HG03342 (cell line): ENCODE measurements at regions not wholly inside any gene's neighbourhood (a gene's known extent, or its start where the extent isn't known, plus 50 kb on each side); places are given as distances from the start of the nearest gene placed in this dataset.

ENCODE experiments used
- ATAC-seq: cut with Tn5 transposase; IDR thresholded peaks from one replicate; pipeline ENCODE4 v1.9.1; 2021; ENCODE audit warnings: mild to moderate bottlenecking, moderate library complexity; ENCODE audit not compliant: unreplicated experiment

DNA sequence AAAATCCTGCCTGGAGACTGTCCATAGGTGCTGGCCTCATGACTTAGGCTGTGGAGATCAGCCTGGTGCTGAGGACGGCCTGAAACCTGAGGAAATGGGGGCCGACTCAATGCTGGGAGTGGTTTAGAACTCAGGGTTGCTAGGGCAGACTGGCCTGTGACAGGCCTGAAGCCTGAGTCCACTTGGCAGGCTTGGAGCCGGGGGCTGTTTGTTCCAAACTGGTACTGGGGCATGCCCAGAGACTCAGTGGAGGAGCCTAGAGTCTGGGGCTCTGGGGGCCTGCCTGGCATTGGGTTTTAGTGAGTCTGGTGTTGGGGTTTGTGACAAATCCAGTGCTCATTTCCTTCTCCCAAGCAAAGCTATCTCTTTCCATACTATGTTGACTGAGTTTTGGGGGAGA, 489.7 kb upstream of the CNKSR2 start:
- ATAC-seq = no peak

DNA sequence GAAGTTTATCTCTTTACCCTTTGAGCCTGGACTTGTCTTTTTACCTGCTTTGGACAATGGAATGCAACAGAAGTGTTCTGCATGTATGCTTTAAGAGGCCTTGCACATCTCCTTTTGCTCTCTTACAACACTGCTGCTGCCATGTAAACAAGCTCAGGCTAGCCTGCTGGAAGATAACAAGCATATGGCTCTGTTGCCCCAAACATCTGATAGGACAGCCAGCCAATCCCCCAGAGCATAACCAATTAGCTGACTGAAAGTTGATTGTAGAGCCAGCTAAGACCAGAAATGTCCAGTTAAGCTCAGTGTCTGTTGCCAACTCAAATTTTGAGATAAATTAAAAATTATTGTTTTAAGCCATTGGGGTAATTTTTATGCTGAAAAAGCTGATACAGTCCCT, 510.6 kb upstream of the CNKSR2 start:
- no peak for ATAC-seq

DNA sequence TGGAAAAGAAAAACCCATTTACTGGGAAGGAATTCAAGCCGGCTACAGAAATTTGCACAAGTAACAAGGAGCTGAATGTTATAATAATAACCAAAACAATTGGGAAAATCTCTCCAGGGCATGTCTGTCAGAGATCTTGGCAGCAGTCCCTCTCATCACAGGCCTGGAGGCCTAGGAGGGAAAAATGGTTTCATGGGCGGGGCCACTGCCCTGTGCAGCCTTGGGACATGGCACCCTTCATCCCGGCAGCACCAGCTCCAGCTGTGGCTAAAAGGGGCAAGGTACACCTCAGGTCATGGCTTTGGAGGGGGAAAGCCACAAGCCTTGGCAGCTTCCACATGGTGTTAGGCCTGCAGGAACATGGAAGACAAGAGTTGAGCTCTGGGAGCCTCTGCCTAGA, 513.1 kb upstream of the CNKSR2 start:
- no peak for ATAC-seq

DNA sequence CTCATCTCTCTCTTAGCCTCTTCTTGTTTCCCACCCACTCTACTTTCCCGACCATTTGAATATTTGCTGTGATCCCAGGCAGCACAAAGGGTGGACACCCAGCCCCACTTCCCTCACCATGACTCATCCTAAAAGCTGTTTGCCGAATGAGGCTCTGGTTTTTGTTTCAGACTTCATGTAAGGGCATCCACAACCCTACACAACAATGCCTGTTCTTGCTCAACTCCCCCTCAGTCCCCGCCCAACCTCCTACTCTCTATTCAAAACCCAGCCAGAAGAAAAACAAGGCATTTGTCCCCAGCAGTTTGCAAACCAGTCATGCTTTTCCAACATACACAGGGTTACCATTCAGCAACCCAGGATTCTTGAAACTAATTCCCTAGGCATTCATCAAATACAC, 516.5 kb upstream of the CNKSR2 start:
- no peak for ATAC-seq

DNA sequence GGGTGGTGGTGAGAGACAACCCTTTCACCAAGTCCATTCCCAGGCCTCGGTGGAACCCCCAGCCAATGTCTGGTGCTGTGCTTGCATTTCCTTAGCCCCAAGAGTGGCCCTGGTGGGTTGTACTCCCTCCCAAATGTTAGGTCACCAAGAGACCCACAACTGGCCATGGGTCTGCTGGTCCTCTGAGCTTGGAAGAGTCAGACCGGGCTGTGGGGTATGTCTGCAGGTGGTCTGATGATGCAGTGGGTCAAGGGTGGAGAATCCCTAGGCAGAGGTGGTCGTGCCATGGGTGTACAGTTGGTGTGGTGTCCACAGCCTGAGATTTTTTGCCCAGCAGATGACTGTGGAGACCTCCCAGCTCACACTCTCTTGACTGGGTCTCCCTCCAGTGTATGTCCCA, 535.7 kb upstream of the CNKSR2 start:
- ATAC-seq = no peak

DNA sequence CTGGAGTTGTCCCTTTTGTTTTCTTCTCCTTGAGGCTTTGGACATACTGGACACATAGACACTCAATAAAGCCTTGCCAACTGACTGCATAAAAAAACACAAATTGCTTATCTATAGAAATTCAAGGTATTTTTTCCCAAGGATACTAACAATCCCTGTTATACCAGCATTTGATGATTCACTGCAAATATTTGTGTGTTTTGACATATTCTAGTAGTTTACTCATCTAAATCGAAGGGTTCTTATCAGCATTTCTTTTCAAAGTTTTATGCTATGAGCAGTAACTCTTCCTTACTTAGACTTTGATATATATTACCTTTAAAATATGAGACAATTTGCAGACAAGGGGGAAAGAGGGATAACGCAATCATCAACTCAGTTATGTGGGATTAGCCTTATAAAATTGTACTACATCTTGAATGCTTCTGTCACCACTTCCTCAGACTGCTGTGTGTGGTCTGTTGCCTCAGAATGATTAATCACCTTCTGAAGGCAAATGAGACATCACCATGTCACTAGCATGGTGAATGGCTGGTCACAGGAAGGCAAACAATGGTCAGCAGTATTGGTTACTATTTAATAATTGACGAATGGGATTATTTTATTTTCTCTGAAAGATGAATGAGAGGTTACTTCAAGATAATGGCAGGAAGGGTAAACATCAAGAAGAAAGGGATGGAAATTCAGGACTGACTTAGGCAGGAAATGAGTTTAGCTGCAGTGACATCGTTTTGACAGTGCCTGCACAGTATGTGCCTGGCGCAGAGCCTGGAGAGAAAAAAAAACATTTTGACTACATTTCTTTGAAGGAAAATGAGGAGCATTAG, 544.3 kb upstream of the CNKSR2 start:
- no peak for ATAC-seq

DNA sequence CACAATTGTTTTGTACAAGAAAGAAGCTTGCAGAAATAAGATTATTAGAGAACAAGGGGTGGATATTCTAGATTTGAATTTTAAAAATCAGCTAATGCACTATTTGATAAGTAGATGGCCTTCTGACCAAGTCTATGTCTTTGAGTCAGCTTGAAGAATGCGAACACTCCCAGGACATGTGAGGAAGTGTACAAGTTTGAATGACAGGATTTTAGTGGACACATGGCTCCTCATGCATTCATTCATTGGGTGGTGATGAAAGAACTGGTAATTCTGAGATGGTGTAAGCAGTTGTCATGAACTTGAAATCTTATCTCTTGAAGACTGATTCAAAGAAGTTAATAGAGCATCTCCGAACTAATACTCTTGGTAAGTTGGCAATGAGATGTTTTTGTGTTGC, 548.2 kb upstream of the CNKSR2 start:
- no peak for ATAC-seq

DNA sequence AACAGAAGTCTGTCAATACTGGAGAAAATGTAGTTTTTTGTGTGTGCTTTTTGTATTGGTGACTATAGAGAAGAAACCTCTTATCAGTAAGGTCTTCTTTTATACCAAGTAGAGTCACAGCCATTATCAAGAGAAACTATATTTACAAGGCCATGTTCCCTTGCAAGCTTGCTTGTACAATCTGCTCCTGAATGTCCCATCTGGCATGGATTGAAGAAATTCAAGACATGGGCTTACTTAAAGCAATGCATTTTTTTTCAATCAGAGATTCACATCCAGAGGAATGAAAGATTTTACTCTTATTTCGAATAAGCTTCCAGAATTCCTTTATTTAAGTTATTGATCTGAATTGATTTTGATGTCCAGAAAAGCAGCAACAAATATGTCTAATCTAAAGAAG, 537.3 kb upstream of the RPS6KA3 start:
- ATAC-seq = no peak

DNA sequence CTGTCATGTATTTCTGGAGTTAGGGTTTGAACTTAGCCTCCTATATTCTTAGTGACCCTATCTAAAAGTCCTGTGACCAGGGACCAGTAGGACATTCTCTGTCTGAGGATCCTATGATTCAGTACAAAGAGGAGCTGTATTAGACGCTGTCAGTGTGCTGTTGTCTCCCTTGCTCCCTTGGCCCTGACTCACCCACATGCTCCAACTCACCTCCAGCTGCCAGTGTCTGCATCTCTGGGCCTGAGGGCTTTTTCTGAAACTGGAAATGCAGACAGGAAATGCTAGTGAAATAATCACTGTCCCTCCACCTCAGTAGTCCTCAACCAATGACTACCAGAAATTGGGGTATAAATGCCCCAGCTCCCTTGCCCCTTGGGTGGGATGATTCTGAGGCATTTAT, 535.3 kb upstream of the RPS6KA3 start:
- ATAC-seq = no peak

DNA sequence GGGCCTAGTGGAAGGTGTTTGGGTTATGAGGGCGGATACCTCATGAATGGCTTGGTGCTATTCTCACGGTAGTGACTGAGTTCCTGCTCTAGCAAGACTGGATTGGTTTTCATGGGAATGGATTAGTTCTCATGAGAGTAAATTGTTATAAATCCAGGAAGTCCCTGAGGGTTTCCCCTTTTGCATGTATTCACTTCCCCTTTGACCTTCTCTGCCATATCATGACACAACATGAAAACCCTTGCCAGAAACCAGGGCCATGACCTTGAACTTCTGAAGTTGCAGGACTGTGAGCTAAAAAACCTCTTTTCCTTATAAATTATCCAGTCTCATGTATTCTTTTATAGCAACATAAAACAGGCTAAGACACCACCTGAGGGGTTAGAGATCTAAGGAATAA, 529.7 kb upstream of the RPS6KA3 start:
- no peak for ATAC-seq

DNA sequence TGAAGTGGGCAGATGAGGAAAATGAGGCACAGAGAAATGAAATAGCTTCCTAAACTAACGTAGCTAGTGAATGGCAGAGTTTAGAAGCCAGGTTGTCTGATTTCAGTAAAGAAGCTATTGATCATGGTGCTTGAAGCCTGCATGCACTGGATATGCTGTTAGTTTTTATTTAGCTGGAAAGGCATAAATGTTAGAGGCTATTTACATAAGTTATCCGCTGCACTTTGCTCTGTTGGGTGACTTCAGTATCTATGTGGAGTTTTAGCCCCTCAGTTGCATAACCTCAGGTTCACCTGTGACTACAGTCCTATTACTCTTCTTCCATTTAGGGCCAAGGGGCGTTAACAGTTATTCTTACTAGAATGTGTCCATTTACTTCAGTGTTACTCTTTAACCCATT, 522.4 kb upstream of the RPS6KA3 start:
- ATAC-seq = no peak

DNA sequence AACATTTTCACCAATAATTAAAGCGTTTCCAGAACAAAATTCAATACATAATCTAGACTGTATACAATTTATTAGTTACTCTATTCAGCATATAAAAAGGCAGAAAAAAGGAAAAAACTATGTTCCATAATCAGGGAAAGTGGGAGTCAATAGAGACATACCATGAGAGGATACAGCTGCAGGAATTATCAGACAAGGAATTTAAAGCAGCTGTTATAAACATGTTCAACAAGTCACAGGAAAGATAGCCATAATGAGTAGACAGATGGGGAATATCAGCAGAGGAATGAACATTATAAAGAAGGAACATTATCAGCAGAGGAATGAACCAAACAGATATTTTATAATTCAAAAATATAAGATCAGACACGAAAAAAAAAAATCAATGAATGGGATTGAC, 500.6 kb upstream of the RPS6KA3 start:
- ATAC-seq = no peak

DNA sequence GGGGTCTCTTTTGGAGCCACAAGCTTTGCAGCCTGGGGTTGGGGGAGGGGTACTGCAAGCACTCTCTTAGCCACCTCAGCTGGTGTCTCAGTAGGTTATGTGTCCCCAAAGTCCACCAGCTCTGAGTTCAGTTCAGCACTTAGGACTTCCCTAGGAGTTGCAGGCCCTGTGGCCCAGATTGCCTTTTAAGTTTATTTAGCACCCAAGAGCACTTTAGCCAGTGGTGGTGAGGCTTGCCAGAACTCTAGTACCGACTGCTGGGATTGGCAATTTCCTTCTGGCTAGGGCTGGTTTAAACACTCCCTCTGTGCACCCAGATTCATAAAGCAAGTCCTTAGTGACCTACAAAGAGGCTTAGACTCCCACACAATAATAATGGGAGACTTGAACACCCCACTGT, 489.9 kb upstream of the RPS6KA3 start:
- ATAC-seq = no peak

DNA sequence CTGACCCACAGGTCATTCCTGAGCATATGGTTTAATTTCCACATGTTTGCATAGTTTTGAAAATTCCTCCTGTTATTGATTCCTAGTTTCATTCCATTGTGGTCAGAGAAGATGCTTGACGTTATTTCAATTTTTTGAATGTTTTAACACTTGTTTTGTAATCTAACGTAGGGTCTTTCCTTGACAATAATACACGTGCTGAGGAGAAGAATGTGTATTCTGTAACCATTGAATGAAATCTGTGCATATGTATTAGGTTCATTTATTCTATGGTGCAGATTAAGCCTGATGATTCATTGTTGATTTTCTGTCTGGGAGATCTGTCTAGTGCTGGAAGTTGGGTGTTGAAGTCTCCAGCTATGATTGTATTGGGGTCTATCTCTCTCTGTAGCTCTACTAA, 486.4 kb upstream of the RPS6KA3 start:
- ATAC-seq = no peak

DNA sequence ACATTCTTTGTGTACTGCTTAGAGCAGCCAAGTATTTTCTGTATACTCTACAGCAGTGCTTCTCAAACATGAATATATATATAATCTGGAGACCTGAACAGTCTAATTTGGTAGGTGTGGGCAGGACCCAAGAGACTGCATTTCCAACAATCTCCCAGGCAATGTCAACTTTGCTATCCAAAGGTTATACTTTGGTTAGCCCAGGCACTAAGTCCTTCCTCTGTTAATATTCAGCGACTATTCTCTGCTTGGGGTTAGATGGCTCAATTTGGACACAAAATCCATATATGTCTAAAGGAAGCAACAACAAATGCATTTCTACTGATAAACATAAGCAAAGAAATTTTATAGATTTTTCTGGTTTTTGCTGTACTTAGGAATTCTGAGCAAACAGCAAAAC, 480.0 kb upstream of the RPS6KA3 start:
- ATAC-seq = no peak

DNA sequence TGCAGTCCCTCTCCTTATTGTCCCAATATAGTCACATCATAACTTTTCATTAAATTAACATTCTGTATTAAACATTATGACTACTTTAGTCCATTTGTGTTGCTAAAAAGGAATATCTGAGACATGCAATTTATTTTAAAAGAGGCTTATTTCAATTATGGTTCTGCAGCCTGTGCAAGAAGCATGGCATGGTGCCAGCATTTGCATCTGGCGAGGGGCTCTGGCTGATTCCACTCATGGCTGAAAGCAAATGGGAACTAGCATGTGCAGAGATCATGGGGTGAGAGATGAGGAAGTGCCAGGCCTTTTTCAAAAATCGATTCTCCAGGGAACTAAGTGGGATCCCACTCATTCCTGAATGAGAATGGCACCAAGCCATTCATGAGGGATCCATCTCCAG, 476.3 kb upstream of the RPS6KA3 start:
- no peak for ATAC-seq

DNA sequence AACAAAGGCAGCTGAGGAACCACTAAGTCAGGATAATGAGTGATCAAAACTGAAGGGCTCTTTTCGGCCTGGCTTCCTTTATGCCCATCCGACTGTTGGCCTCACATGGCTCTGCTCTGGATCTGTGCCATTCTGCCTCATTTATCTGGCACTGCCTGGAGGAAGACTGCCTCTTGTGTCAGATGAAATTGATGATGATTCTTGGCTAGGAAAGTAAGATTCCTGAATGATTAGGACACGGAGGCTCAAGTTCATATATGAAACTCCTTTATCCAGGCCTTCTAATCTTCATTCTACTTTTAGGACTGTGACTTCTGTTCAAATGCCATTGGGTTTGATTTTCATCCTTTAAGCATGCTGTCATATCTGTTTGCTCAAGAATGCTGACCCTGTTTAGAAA, 475.4 kb upstream of the RPS6KA3 start:
- ATAC-seq = no peak

DNA sequence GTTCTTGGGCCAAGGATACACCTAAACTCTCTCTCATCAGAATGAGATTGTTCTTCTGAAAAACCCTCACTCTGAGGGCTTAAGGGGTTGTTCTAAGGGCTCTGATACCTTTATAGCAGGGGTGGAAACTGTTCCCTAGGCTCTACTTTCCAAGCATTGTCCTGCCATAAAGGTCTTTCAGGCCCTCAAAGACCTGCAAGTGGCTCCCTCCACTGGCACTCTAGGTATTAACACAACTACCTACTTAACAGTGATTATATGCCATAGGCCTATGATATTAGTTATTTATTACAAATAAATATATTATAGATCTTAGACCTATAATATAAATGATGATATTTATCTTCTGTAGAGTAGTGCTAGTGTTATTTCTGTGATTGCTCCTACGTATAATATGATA, 473.7 kb upstream of the RPS6KA3 start:
- ATAC-seq = no peak

DNA sequence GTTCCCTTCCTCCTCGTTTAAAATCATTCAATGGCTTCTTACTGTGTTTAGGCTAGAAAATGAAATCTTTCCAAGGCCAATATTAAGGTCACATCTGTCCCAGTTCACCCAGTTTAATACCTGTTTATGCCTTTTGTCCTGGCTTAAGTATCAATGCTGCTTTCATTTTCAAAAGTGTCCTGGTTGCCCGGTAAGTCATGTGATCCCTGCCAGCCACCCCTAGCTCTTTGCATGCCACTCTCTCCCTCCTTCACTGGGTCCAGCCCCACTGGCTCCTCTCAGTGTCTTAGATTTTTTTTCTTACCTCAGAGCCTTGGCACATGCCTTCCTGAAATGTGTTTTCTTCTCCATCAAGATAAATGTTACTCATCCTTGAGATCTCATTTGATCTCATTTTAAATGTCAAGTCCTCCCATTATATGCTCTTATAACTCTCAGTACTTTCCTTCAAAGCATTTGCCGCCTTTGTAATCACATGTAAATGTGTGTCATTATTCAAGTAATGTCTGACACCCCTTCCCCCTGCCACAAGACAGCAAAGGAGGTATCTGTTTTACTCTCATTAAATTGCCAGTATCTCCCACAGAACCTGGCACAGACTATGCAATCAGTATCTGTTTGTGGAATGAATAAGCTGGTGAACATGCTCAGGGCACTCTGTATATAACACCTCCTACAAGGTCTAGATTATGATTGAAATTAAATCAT, 472.5 kb upstream of the RPS6KA3 start:
- ATAC-seq = no peak

DNA sequence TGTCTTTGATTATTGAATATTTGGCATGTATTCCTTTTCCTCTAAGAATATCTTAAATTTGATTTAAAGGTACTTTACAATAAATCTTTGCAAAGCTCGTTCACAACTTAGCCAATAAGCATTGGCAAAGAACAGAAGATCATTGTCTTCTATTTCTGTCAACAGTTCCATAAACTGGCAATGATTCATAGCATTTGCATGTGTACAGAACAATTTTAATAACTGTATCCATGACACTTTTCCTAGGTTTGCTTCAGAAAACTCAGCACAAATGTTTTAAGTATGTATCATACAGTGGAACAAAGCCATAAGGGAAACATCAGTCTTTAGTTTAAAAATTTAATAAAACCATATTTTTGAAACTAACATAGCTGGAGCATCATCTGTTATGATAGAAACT, 462.7 kb upstream of the RPS6KA3 start:
- no peak for ATAC-seq

DNA sequence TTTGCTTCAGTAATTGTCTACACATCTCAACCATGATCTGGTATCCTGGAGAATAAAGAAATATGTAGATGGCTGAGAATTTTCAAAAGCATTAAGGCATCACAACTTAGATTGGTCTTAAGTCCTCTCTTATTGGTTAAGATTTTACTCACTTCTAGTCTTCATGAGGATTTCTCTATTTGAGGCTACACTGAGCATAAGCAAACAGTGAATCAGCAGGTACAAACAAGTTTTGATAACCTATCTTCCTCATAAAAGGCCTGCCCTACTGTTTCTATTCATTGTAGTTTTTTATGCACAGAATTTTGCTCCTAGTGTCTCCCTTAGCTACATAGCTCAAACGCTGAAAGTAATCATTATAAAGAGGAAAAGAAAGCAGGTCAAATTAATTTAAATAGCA, 460.7 kb upstream of the RPS6KA3 start:
- no peak for ATAC-seq

DNA sequence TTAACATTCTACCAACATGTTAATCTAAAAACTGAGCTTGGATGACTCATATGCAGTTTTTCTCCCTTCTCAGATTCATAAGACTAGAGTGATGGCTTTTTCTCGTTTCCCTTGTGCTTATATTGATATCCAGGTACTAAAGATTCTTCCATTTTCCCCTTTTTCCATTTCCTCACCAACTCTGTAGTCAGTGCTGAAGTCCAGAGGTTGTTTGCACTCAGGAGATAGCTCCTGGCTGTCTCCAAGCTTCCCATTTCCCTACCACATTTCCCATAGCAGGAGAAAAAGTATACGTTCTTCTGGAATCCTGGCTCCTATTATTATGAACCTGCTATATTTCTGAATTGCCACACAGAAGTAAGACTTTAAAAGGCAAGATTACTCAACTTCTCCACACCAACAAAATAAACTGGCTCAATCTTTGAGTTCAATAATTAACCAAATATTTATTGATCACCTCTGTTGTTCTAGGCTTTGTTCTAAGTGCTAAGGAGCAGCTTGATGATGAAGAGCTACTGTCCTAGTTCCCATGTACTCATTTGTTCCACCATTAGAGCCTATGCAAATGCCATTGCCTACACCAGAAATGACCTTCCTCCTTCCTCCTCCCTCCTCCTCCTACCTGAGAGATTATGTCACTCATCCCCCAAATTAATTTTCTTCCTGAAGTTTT, 454.4 kb upstream of the RPS6KA3 start:
- no peak for ATAC-seq
